Naive B cell (primary cell): ENCODE measurements at regions not wholly inside any gene's neighbourhood (a gene's known extent, or its start where the extent isn't known, plus 50 kb on each side); places are given as distances from the start of the nearest gene placed in this dataset.
A peak's percentile ranks its signal among the peaks of the same experiment; 100 is the strongest.

Experiments used
- ATAC-seq, 2 donors: fragments of 150-1000 bp; cut with Tn5 transposase; 2 replicates each; pipeline ENCODE4 v1.10.0; 2021; ENCODE audit warnings: low read depth in 2 of 2, mild to moderate bottlenecking in 2 of 2, moderate library complexity in 2 of 2
- DNase-seq: peaks from one replicate; pipeline ENCODE4 v3.0.0; 2022
- H3K27ac Mint-ChIP-seq, 6 donors: one replicate each; pipeline ENCODE4 v1.8.0; 2020 to 2022; ENCODE audit warnings: mild to moderate bottlenecking in 6 of 6, mixed read lengths in 6 of 6, moderate library complexity in 5 of 6, inconsistent platforms in 2 of 6
- H3K27me3 Mint-ChIP-seq, 3 donors: one replicate each; pipeline ENCODE4 v1.8.0; 2021 to 2022; ENCODE audit warnings: mixed read lengths in 3 of 3, mild to moderate bottlenecking in 1 of 3
- H3K36me3 Mint-ChIP-seq, 2 donors: one replicate each; pipeline ENCODE4 v1.8.0; 2020 to 2022; ENCODE audit warnings: mixed read lengths in 2 of 2, inconsistent platforms in 1 of 2, mild to moderate bottlenecking in 1 of 2
- H3K4me1 Mint-ChIP-seq, 3 donors: one replicate each; pipeline ENCODE4 v1.8.0; 2020 to 2022; ENCODE audit warnings: mixed read lengths in 3 of 3, inconsistent platforms in 1 of 3, mild to moderate bottlenecking in 1 of 3, moderate library complexity in 1 of 3
- H3K4me3 Mint-ChIP-seq, 8 donors: one replicate each; pipeline ENCODE4 v1.8.0; 2020 to 2022; ENCODE audit warnings: mild to moderate bottlenecking in 8 of 8, mixed read lengths in 8 of 8, moderate library complexity in 8 of 8, inconsistent platforms in 2 of 8
- H3K9me3 Mint-ChIP-seq, 7 donors: one replicate each; pipeline ENCODE4 v1.8.0; 2020 to 2022; ENCODE audit warnings: mixed read lengths in 7 of 7, mild to moderate bottlenecking in 5 of 7, inconsistent platforms in 2 of 7, moderate library complexity in 1 of 7

- H3K9me3 Mint-ChIP-seq: peaks cover 0 to 5% (median 0%) of the 10 kb centered on the region in 7 donors
- ATAC-seq (no peak), DNase-seq (no peak)
- H3K27ac Mint-ChIP-seq: no peak overlapping the region
- peaks cover 0 to 10% (median 4%) of the 10 kb centered on the region in 3 donors for H3K27me3 Mint-ChIP-seq
- H3K4me3 Mint-ChIP-seq: no peak overlapping the region
- peaks cover 23 to 29% (median 24%) of the 10 kb centered on the region in 3 donors for H3K4me1 Mint-ChIP-seq
- H3K36me3 Mint-ChIP-seq: no peaks in the 10 kb centered on the region
Measured at GRCh38 chr7:47221826-47222225, 360.1 kb downstream of the TNS3 start.

- no peak for DNase-seq
- Mint-ChIP-seq H3K4me3 (no peak overlapping the region), H3K4me1 (peaks cover 5 to 9% (median 9%) of the 10 kb centered on the region in 3 donors), H3K27me3 (peaks cover 0 to 10% (median 0%) of the 10 kb centered on the region in 3 donors), H3K36me3 (no peaks in the 10 kb centered on the region), H3K27ac (peak overlapping the region in 1 of 6 donors; percentile 58), H3K9me3 (peaks cover 0 to 1% (median 0%) of the 10 kb centered on the region in 7 donors)
- ATAC-seq: no peak
Measured at GRCh38 chr7:47218378-47219176, 363.3 kb downstream of the TNS3 start.

- DNase-seq (no peak), ATAC-seq (no peak)
- H3K4me3 Mint-ChIP-seq: peak overlapping the region in 1 of 8 donors; percentile 56
- peak overlapping the region in 2 of 6 donors; percentile 13 to 62 for H3K27ac Mint-ChIP-seq
- no peaks in the 10 kb centered on the region for H3K36me3 Mint-ChIP-seq
- peaks cover 0 to 15% (median 0%) of the 10 kb centered on the region in 3 donors for H3K27me3 Mint-ChIP-seq
- no peaks in the 10 kb centered on the region for H3K9me3 Mint-ChIP-seq
- peaks cover 5 to 9% (median 9%) of the 10 kb centered on the region in 3 donors for H3K4me1 Mint-ChIP-seq
Measured at GRCh38 chr7:47217570-47218360, 364.1 kb downstream of the TNS3 start.

- H3K9me3 Mint-ChIP-seq: no peaks in the 10 kb centered on the region
- H3K27me3 Mint-ChIP-seq: peaks cover 0 to 15% (median 0%) of the 10 kb centered on the region in 3 donors
- DNase-seq: no peak
- H3K36me3 Mint-ChIP-seq: no peaks in the 10 kb centered on the region
- ATAC-seq: no peak
- H3K4me3 Mint-ChIP-seq: peak overlapping the region in 1 of 8 donors; percentile 56
- H3K4me1 Mint-ChIP-seq: peaks cover 5 to 9% (median 9%) of the 10 kb centered on the region in 3 donors
- peak overlapping the region in 1 of 6 donors; percentile 62 for H3K27ac Mint-ChIP-seq
Measured at GRCh38 chr7:47217086-47217485, 364.8 kb downstream of the TNS3 start.

- H3K27ac Mint-ChIP-seq: no peak overlapping the region
- H3K4me1 Mint-ChIP-seq: peaks cover 5 to 9% (median 9%) of the 10 kb centered on the region in 3 donors
- ATAC-seq: no peak
- no peaks in the 10 kb centered on the region for H3K36me3 Mint-ChIP-seq
- H3K4me3 Mint-ChIP-seq: no peak overlapping the region
- no peak for DNase-seq
- no peaks in the 10 kb centered on the region for H3K9me3 Mint-ChIP-seq
- H3K27me3 Mint-ChIP-seq: peaks cover 0 to 15% (median 0%) of the 10 kb centered on the region in 3 donors
Measured at GRCh38 chr7:47216439-47216838, 365.5 kb downstream of the TNS3 start.

- Mint-ChIP-seq H3K27ac (no peak overlapping the region), H3K4me1 (peaks cover 5 to 9% (median 9%) of the 10 kb centered on the region in 3 donors), H3K27me3 (peaks cover 0 to 15% (median 0%) of the 10 kb centered on the region in 3 donors), H3K9me3 (peaks cover 0 to 3% (median 0%) of the 10 kb centered on the region in 7 donors), H3K4me3 (no peak overlapping the region), H3K36me3 (no peaks in the 10 kb centered on the region)
- no peak for DNase-seq
- no peak for ATAC-seq
Measured at GRCh38 chr7:47215640-47216039, 366.3 kb downstream of the TNS3 start.

GRCh38 chr7:47215049-47215448, 366.9 kb downstream of the TNS3 start:
- ATAC-seq: no peak
- Mint-ChIP-seq H3K27ac (peak overlapping the region in 1 of 6 donors; percentile 71), H3K27me3 (peaks cover 0 to 15% (median 0%) of the 10 kb centered on the region in 3 donors), H3K36me3 (no peaks in the 10 kb centered on the region), H3K4me1 (peaks cover 5 to 9% (median 9%) of the 10 kb centered on the region in 3 donors), H3K9me3 (peaks cover 0 to 3% (median 0%) of the 10 kb centered on the region in 7 donors), H3K4me3 (no peak overlapping the region)
- DNase-seq: no peak

GRCh38 chr7:47213276-47213675, 368.6 kb downstream of the TNS3 start:
- Mint-ChIP-seq H3K36me3 (no peaks in the 10 kb centered on the region), H3K9me3 (peaks cover 0 to 3% (median 0%) of the 10 kb centered on the region in 7 donors), H3K4me1 (peaks cover 5 to 9% (median 5%) of the 10 kb centered on the region in 3 donors), H3K27me3 (peaks cover 0 to 11% (median 0%) of the 10 kb centered on the region in 3 donors), H3K4me3 (no peak overlapping the region), H3K27ac (no peak overlapping the region)
- DNase-seq: no peak
- no peak for ATAC-seq

- Mint-ChIP-seq H3K9me3 (peaks cover 0 to 3% (median 0%) of the 10 kb centered on the region in 7 donors), H3K27ac (peak overlapping the region in 1 of 6 donors; percentile 75), H3K27me3 (peaks cover 0 to 15% (median 0%) of the 10 kb centered on the region in 3 donors), H3K4me1 (no peaks in the 10 kb centered on the region), H3K36me3 (no peaks in the 10 kb centered on the region), H3K4me3 (no peak overlapping the region)
- ATAC-seq: peak; percentile 21 to 25
- no peak for DNase-seq
Measured at GRCh38 chr7:47211519-47211973, 370.4 kb downstream of the TNS3 start.

GRCh38 chr7:47210281-47210854, 371.5 kb downstream of the TNS3 start:
- H3K4me3 Mint-ChIP-seq: no peak overlapping the region
- DNase-seq: no peak
- no peaks in the 10 kb centered on the region for H3K36me3 Mint-ChIP-seq
- H3K9me3 Mint-ChIP-seq: peaks cover 0 to 3% (median 0%) of the 10 kb centered on the region in 7 donors
- ATAC-seq: no peak
- no peaks in the 10 kb centered on the region for H3K4me1 Mint-ChIP-seq
- peak overlapping the region in 1 of 6 donors; percentile 42 for H3K27ac Mint-ChIP-seq
- H3K27me3 Mint-ChIP-seq: peaks cover 0 to 15% (median 0%) of the 10 kb centered on the region in 3 donors

- peak overlapping the region in 1 of 8 donors; percentile 36 for H3K4me3 Mint-ChIP-seq
- no peak for ATAC-seq
Measured at GRCh38 chr7:47207956-47208355, 374.0 kb downstream of the TNS3 start.

GRCh38 chr7:47204709-47205108, 377.2 kb downstream of the TNS3 start:
- H3K36me3 Mint-ChIP-seq: no peaks in the 10 kb centered on the region
- H3K27ac Mint-ChIP-seq: no peak overlapping the region
- no peaks in the 10 kb centered on the region for H3K4me1 Mint-ChIP-seq
- ATAC-seq (no peak), DNase-seq (no peak)
- peaks cover 3 to 17% (median 5%) of the 10 kb centered on the region in 3 donors for H3K27me3 Mint-ChIP-seq
- H3K4me3 Mint-ChIP-seq: no peak overlapping the region
- peaks cover 0 to 2% (median 0%) of the 10 kb centered on the region in 7 donors for H3K9me3 Mint-ChIP-seq

More at GRCh38 chr7:47207956-47208355, 374.0 kb downstream of the TNS3 start:
- no peak for DNase-seq
- H3K36me3 Mint-ChIP-seq: no peaks in the 10 kb centered on the region
- no peaks in the 10 kb centered on the region for H3K4me1 Mint-ChIP-seq
- H3K9me3 Mint-ChIP-seq: peaks cover 0 to 3% (median 0%) of the 10 kb centered on the region in 7 donors
- no peak overlapping the region for H3K27ac Mint-ChIP-seq
- H3K27me3 Mint-ChIP-seq: peaks cover 0 to 18% (median 5%) of the 10 kb centered on the region in 3 donors
